T-helper 1 cell treated with Interleukin-12 subunit alpha and Interleukin-12 subunit beta and Interleukin-4 antibody, amounts not matched to agents 30 ng/mL and 1 ng/mL, for 36 hours (primary cell): ENCODE measurements at regions not wholly inside any gene's neighbourhood (a gene's known extent, or its start where the extent isn't known, plus 50 kb on each side); places are given as distances from the start of the nearest gene placed in this dataset.

Source experiments
- intact Hi-C: fragments of 100-400 bp; cut with micrococcal nuclease; formaldehyde crosslinking; loops from one replicate; pipeline ENCODE4 v1.15.1; 2024

GRCh38 chr13:74819549-74819948, 662.4 kb downstream of the TBC1D4 start:
- intact Hi-C loops = loop anchor here (10.0 kb wide), 1 partner anchor 985 kb away; no protein-coding TSS in a partner anchor

GRCh38 chr13:74816737-74817136, 665.2 kb downstream of the TBC1D4 start:
- intact Hi-C loops = loop anchor here (10.0 kb wide), 1 partner anchor 982 kb away; no protein-coding TSS in a partner anchor

- intact Hi-C loops = no loop called here
These were observed 662.0 kb upstream of the KLF12 start for GRCh38 chr13:74796157-74796556.

GRCh38 chr13:74795526-74795925, 661.3 kb upstream of the KLF12 start:
- intact Hi-C loops = no loop called here

- intact Hi-C loops = no loop called here
These were observed 660.4 kb upstream of the KLF12 start for GRCh38 chr13:74794582-74794981.

GRCh38 chr13:74794147-74794546, 659.9 kb upstream of the KLF12 start:
- intact Hi-C loops = no loop called here

- intact Hi-C loops = no loop called here
These were observed 650.8 kb upstream of the KLF12 start for GRCh38 chr13:74784959-74785358.

GRCh38 chr13:74778946-74779345, 644.7 kb upstream of the KLF12 start:
- intact Hi-C loops = no loop called here

GRCh38 chr13:74778087-74778486, 643.9 kb upstream of the KLF12 start:
- intact Hi-C loops = no loop called here

GRCh38 chr13:74774264-74774663, 640.1 kb upstream of the KLF12 start:
- intact Hi-C loops = no loop called here

GRCh38 chr13:74773248-74773647, 639.0 kb upstream of the KLF12 start:
- intact Hi-C loops = no loop called here

- intact Hi-C loops = no loop called here
These were observed 637.8 kb upstream of the KLF12 start for GRCh38 chr13:74771964-74772363.

- intact Hi-C loops = no loop called here
These were observed 636.2 kb upstream of the KLF12 start for GRCh38 chr13:74770361-74770760.

GRCh38 chr13:74769333-74769732, 635.1 kb upstream of the KLF12 start:
- intact Hi-C loops = no loop called here

- intact Hi-C loops = no loop called here
These were observed 634.4 kb upstream of the KLF12 start for GRCh38 chr13:74768521-74769085.

- intact Hi-C loops = no loop called here
These were observed 632.8 kb upstream of the KLF12 start for GRCh38 chr13:74767050-74767449.

GRCh38 chr13:74765955-74766354, 631.8 kb upstream of the KLF12 start:
- intact Hi-C loops = no loop called here

- intact Hi-C loops = no loop called here
These were observed 627.9 kb upstream of the KLF12 start for GRCh38 chr13:74761801-74762757.

GRCh38 chr13:74758188-74758587, 624.0 kb upstream of the KLF12 start:
- intact Hi-C loops = no loop called here

GRCh38 chr13:74755065-74755464, 620.9 kb upstream of the KLF12 start:
- intact Hi-C loops = no loop called here

GRCh38 chr13:74751739-74752138, 617.5 kb upstream of the KLF12 start:
- intact Hi-C loops = no loop called here

GRCh38 chr13:74747186-74747955, 613.2 kb upstream of the KLF12 start:
- intact Hi-C loops = no loop called here
